CD4-positive, alpha-beta T cell treated with Interleukin-10 for 1 hour (primary cell): ENCODE measurements at regions not wholly inside any gene's neighbourhood (a gene's known extent, or its start where the extent isn't known, plus 50 kb on each side); places are given as distances from the start of the nearest gene placed in this dataset.
A peak's percentile ranks its signal among the peaks of the same experiment; 100 is the strongest.

Experiments
- DNase-seq: peaks from one replicate; pipeline ENCODE4 v3.0.0-alpha.2; 2020

- DNase-seq: no peak
Observed at GRCh38 chr11:123378096-123378495, 52.0 kb upstream of the GRAMD1B start.

GRCh38 chr11:123377355-123377754 is 52.7 kb upstream of the GRAMD1B start:
- DNase-seq: no peak

GRCh38 chr11:123375832-123376231 is 54.2 kb upstream of the GRAMD1B start:
- DNase-seq: no peak

GRCh38 chr11:123374622-123374968 is 55.5 kb upstream of the GRAMD1B start:
- DNase-seq: no peak

GRCh38 chr11:123373754-123374621 is 56.1 kb upstream of the GRAMD1B start:
- DNase-seq: no peak

GRCh38 chr11:123371506-123372297 is 58.4 kb upstream of the GRAMD1B start:
- no peak for DNase-seq

- DNase-seq: no peak
Observed at GRCh38 chr11:123366924-123367323, 63.1 kb upstream of the GRAMD1B start.

- no peak for DNase-seq
Observed at GRCh38 chr11:123365955-123366354, 64.1 kb upstream of the GRAMD1B start.

- DNase-seq: no peak
Observed at GRCh38 chr11:123364080-123364479, 66.0 kb upstream of the GRAMD1B start.

GRCh38 chr11:123363556-123363955 is 66.5 kb upstream of the GRAMD1B start:
- DNase-seq: no peak

GRCh38 chr11:123362941-123363340 is 67.1 kb upstream of the GRAMD1B start:
- DNase-seq: no peak

- DNase-seq: no peak
Observed at GRCh38 chr11:123362186-123362585, 67.9 kb upstream of the GRAMD1B start.

- DNase-seq: no peak
Observed at GRCh38 chr11:123361110-123361509, 69.0 kb upstream of the GRAMD1B start.

GRCh38 chr11:123360267-123360936 is 69.7 kb upstream of the GRAMD1B start:
- DNase-seq: no peak

- peak; percentile 33 for DNase-seq
Observed at GRCh38 chr11:123357990-123358827, 71.9 kb upstream of the GRAMD1B start.

GRCh38 chr11:123357353-123357989 is 72.6 kb upstream of the GRAMD1B start:
- no peak for DNase-seq

GRCh38 chr11:123356539-123356938 is 73.5 kb upstream of the GRAMD1B start:
- no peak for DNase-seq

- no peak for DNase-seq
Observed at GRCh38 chr11:123354371-123354975, 75.6 kb upstream of the GRAMD1B start.

GRCh38 chr11:123351375-123351774 is 78.7 kb upstream of the GRAMD1B start:
- no peak for DNase-seq

GRCh38 chr11:123349382-123349781 is 80.7 kb upstream of the GRAMD1B start:
- no peak for DNase-seq

GRCh38 chr11:123344790-123345357 is 85.2 kb upstream of the GRAMD1B start:
- DNase-seq: no peak
